Natural killer cell (primary cell): ENCODE measurements at regions not wholly inside any gene's neighbourhood (a gene's known extent, or its start where the extent isn't known, plus 50 kb on each side); places are given as distances from the start of the nearest gene placed in this dataset.

ENCODE experiments used
- ATAC-seq, 3 donors: fragments of 150-1000 bp in 2 of 3; fragments of 200-7000 bp in 1 of 3; cut with Tn5 transposase; 1 replicate in 1 of 3; 2 replicates in 2 of 3; pipeline ENCODE4 v1.10.0; 2021; ENCODE audit warnings: mild to moderate bottlenecking in 2 of 3, moderate library complexity in 2 of 3
- DNase-seq, 2 donors: peaks; one replicate each; pipeline versions ENCODE4 v3.0.0 to v3.0.0-alpha.2; 2013 to 2021; ENCODE audit warnings: mixed read lengths in 1 of 2
- H3K27ac ChIP-seq: one replicate; pipeline ENCODE4 v1.5.1; 2013; ENCODE audit warnings: mild to moderate bottlenecking, low read length
- H3K27me3 ChIP-seq: one replicate; pipeline ENCODE4 v1.6.1; 2013; ENCODE audit warnings: low read length; ENCODE audit not compliant: control insufficient read depth, insufficient read depth
- H3K36me3 ChIP-seq: one replicate; pipeline ENCODE4 v1.6.1; 2013; ENCODE audit warnings: low read length; ENCODE audit not compliant: control insufficient read depth, insufficient read depth
- H3K4me1 ChIP-seq: one replicate; pipeline ENCODE4 v1.6.1; 2013; ENCODE audit warnings: low read length; ENCODE audit not compliant: control insufficient read depth, insufficient read depth
- H3K4me3 ChIP-seq: one replicate; pipeline ENCODE4 v1.5.1; 2013; ENCODE audit warnings: low read length
- H3K9me3 ChIP-seq: one replicate; pipeline ENCODE4 v1.6.1; 2013; ENCODE audit warnings: low read length; ENCODE audit not compliant: control insufficient read depth, insufficient read depth
- H3K27ac Mint-ChIP-seq, 2 donors: one replicate each; pipeline ENCODE4 v1.8.0; 2022; ENCODE audit warnings: mild to moderate bottlenecking in 2 of 2, mixed read lengths in 2 of 2, moderate library complexity in 1 of 2
- H3K27me3 Mint-ChIP-seq, 2 donors: one replicate each; pipeline ENCODE4 v1.8.0; 2022; ENCODE audit warnings: low read depth in 2 of 2, mixed read lengths in 2 of 2
- H3K36me3 Mint-ChIP-seq: one replicate; pipeline ENCODE4 v1.8.0; 2022; ENCODE audit warnings: mixed read lengths
- H3K4me1 Mint-ChIP-seq, 2 donors: one replicate each; pipeline ENCODE4 v1.8.0; 2022; ENCODE audit warnings: mixed read lengths in 2 of 2
- H3K4me3 Mint-ChIP-seq: one replicate; pipeline ENCODE4 v1.8.0; 2022; ENCODE audit warnings: mild to moderate bottlenecking, moderate library complexity, mixed read lengths
- H3K9me3 Mint-ChIP-seq, 2 donors: one replicate each; pipeline ENCODE4 v1.8.0; 2022; ENCODE audit warnings: mixed read lengths in 2 of 2
- WGBS: methylation state at CpG from one replicate; pipeline ENCODE4 v1.1.7; 2013; ENCODE audit warnings: missing lambda C conversion rate; ENCODE audit not compliant: insufficient coverage; 5-methylcytosine and 5-hydroxymethylcytosine counted together
- intact Hi-C: fragments of 100-400 bp; cut with micrococcal nuclease; formaldehyde crosslinking; loops from one replicate; pipeline ENCODE4 v1.14.2; 2022
- TF ChIP-seq, protein P1 (sequence below): fragments of 200-600 bp; IDR thresholded peaks from one replicate; pipeline ENCODE4 v1.8.0; 2022; ENCODE audit warnings: antibody characterized with exemption

DNA sequence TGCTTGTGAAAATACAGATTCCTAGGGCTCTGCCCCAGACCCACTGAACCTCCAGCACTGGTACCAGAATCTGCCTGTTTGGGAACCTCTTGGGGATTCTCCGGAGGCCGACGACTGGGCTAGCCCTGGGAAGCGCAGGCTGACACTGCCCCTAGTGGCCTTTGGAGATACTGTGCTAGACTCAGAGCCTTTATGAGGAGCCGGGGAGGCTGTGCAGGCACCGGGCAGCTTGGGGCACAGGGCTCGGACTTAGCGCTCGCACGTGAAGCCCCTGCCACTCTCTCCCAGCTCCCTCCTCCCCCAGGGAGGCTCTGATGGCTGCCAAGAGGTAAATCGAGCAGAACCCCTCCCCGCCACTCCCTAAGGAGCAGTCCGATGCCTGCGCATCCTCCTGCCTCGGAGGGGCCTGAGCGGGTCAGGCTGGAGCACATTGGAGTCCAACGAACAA, 144.6 kb upstream of the TNR start:
- Mint-ChIP-seq H3K27me3 (peaks cover 6 to 12% of the 10 kb centered on the region in 2 donors), H3K4me3 (no peak overlapping the region), H3K36me3 (no peaks in the 10 kb centered on the region), H3K4me1 (peaks cover 0 to 4% of the 10 kb centered on the region in 2 donors), H3K9me3 (no peaks in the 10 kb centered on the region), H3K27ac (no peak overlapping the region)
- WGBS: 45% methylated on average over 17 of the region's 17 CpGs
- intact Hi-C loops: loop anchor here (10.0 kb wide), 1 partner anchor 403 kb away; no protein-coding TSS in a partner anchor
- H3K36me3 ChIP-seq: no peaks in the 10 kb centered on the region
- no peak overlapping the region for H3K4me3 ChIP-seq
- no peak overlapping the region for H3K27ac ChIP-seq
- H3K4me1 ChIP-seq: peaks cover 6% of the 10 kb centered on the region
- H3K27me3 ChIP-seq: no peaks in the 10 kb centered on the region
- peak; percentile 44 to 83 (median 48) for ATAC-seq
- peak in 1 of 2 donors; percentile 20 for DNase-seq
- H3K9me3 ChIP-seq: no peaks in the 10 kb centered on the region
- TF ChIP-seq, protein P1, sequence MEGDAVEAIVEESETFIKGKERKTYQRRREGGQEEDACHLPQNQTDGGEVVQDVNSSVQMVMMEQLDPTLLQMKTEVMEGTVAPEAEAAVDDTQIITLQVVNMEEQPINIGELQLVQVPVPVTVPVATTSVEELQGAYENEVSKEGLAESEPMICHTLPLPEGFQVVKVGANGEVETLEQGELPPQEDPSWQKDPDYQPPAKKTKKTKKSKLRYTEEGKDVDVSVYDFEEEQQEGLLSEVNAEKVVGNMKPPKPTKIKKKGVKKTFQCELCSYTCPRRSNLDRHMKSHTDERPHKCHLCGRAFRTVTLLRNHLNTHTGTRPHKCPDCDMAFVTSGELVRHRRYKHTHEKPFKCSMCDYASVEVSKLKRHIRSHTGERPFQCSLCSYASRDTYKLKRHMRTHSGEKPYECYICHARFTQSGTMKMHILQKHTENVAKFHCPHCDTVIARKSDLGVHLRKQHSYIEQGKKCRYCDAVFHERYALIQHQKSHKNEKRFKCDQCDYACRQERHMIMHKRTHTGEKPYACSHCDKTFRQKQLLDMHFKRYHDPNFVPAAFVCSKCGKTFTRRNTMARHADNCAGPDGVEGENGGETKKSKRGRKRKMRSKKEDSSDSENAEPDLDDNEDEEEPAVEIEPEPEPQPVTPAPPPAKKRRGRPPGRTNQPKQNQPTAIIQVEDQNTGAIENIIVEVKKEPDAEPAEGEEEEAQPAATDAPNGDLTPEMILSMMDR: no peak

DNA sequence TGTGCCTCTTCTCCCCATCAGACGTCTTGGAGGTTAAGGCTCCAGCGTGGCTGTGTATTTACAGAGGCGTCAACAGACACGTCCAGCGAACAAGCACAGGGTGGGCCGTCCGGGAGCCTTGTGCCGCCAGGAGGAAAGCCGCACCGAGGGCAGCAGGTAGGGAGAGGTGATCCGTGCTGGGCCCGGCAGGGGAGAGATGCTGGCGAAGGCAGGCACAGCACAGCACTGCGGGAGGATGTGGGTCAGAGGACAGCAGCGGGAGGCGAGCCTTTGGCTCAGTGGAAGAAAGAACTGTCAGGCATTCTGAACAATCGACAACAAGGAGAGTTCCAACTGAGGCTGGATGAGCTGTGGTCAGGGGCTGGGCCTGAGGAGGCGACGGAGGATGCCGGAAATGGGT, 144.1 kb upstream of the TNR start:
- no peak overlapping the region for H3K27ac Mint-ChIP-seq
- H3K4me1 ChIP-seq: peaks cover 6% of the 10 kb centered on the region
- H3K9me3 ChIP-seq: no peaks in the 10 kb centered on the region
- no peak for DNase-seq
- ATAC-seq: peak in 1 of 3 donors; percentile 8
- peaks cover 0 to 4% of the 10 kb centered on the region in 2 donors for H3K4me1 Mint-ChIP-seq
- no peak overlapping the region for H3K4me3 ChIP-seq
- intact Hi-C loops: loop anchor here (10.0 kb wide), 1 partner anchor 403 kb away; no protein-coding TSS in a partner anchor
- H3K36me3 ChIP-seq: no peaks in the 10 kb centered on the region
- WGBS: 81% methylated on average over 20 of the region's 20 CpGs
- H3K9me3 Mint-ChIP-seq: no peaks in the 10 kb centered on the region
- H3K4me3 Mint-ChIP-seq: no peak overlapping the region
- no peak overlapping the region for H3K27ac ChIP-seq
- H3K36me3 Mint-ChIP-seq: no peaks in the 10 kb centered on the region
- H3K27me3 Mint-ChIP-seq: peaks cover 6 to 12% of the 10 kb centered on the region in 2 donors
- TF ChIP-seq, protein P1: no peak
- H3K27me3 ChIP-seq: no peaks in the 10 kb centered on the region

DNA sequence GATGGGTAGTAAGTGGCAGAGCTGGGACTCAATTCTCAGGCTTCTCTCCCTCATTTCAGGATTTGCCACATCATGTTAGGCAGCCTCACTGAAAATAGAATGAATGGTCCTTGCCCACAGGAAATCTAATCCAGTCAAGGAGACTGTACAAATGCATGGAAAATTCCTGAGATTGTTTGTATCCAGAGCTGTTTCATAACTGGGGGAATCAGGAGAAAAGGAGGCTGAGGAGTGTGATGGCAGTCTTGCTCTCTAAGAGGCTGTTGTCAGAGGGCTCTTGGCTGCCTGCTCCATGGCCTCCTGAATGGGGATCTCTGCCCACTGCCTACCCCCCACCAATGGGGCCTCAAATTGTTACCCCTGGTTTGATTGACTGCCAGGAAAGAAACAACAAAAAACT, 141.9 kb upstream of the TNR start:
- Mint-ChIP-seq H3K4me1 (peaks cover 0 to 4% of the 10 kb centered on the region in 2 donors), H3K27me3 (peaks cover 6 to 12% of the 10 kb centered on the region in 2 donors), H3K36me3 (no peaks in the 10 kb centered on the region), H3K4me3 (no peak overlapping the region), H3K9me3 (no peaks in the 10 kb centered on the region), H3K27ac (no peak overlapping the region)
- no peaks in the 10 kb centered on the region for H3K36me3 ChIP-seq
- intact Hi-C loops: loop anchor here (10.0 kb wide), 1 partner anchor 401 kb away; no protein-coding TSS in a partner anchor
- TF ChIP-seq, protein P1: no peak
- H3K27me3 ChIP-seq: no peaks in the 10 kb centered on the region
- ATAC-seq (no peak), DNase-seq (no peak)
- H3K9me3 ChIP-seq: no peaks in the 10 kb centered on the region
- no peak overlapping the region for H3K27ac ChIP-seq
- H3K4me3 ChIP-seq: no peak overlapping the region
- peaks cover 6% of the 10 kb centered on the region for H3K4me1 ChIP-seq

DNA sequence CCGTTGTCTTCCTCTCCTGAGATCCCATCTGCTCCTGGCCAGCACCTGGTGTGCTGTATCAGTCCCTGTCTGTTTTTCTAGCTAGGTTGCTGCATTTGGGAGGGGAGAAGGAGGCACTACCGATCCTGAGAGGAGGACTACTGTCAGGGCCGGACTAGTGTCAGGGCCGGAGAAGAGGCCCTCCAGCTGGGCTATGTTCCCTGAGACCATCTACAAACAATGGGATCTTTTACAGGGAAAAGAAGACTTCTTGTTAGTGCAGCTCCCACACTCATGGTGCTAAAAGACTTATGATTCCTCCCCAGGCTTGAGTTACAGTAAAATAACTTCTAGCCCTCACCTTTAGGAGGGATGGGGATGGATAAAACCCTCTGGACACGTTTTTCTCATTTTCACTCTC, 141.0 kb upstream of the TNR start:
- no peaks in the 10 kb centered on the region for H3K27me3 ChIP-seq
- ATAC-seq (no peak), DNase-seq (no peak)
- no peak overlapping the region for H3K27ac ChIP-seq
- Mint-ChIP-seq H3K36me3 (no peaks in the 10 kb centered on the region), H3K27ac (no peak overlapping the region), H3K4me3 (no peak overlapping the region), H3K4me1 (peaks cover 0 to 4% of the 10 kb centered on the region in 2 donors), H3K27me3 (peaks cover 6 to 12% of the 10 kb centered on the region in 2 donors), H3K9me3 (no peaks in the 10 kb centered on the region)
- peaks cover 6% of the 10 kb centered on the region for H3K4me1 ChIP-seq
- WGBS: 78% methylated on average over 5 of the region's 5 CpGs
- intact Hi-C loops: loop anchor here (10.0 kb wide), 1 partner anchor 400 kb away; no protein-coding TSS in a partner anchor
- TF ChIP-seq, protein P1: no peak
- H3K9me3 ChIP-seq: no peaks in the 10 kb centered on the region
- no peak overlapping the region for H3K4me3 ChIP-seq
- no peaks in the 10 kb centered on the region for H3K36me3 ChIP-seq
